Stimulated activated naive CD8-positive, alpha-beta T cell treated with anti-CD3 and anti-CD28 coated beads, Interleukin-15, amount 100 ng/mL, for 72 hours (primary cell): ENCODE measurements at regions not wholly inside any gene's neighbourhood (a gene's known extent, or its start where the extent isn't known, plus 50 kb on each side); places are given as distances from the start of the nearest gene placed in this dataset.

Experiments used
- ATAC-seq: fragments of 150-1000 bp; cut with Tn5 transposase; 2 replicates; pipeline ENCODE4 v1.10.0; 2021; ENCODE audit warnings: mild to moderate bottlenecking, moderate library complexity
- DNase-seq, 2 donors: peaks; one replicate each; pipeline ENCODE4 v3.0.0; 2021 to 2022
- H3K27ac Mint-ChIP-seq, 2 donors: one replicate each; pipeline ENCODE4 v1.8.0; 2022; ENCODE audit warnings: mild to moderate bottlenecking in 2 of 2, mixed read lengths in 2 of 2, moderate library complexity in 2 of 2
- H3K27me3 Mint-ChIP-seq: one replicate; pipeline ENCODE4 v1.8.0; 2022; ENCODE audit warnings: mixed read lengths
- H3K4me1 Mint-ChIP-seq: one replicate; pipeline ENCODE4 v1.8.0; 2022; ENCODE audit warnings: mild to moderate bottlenecking, mixed read lengths
- H3K4me3 Mint-ChIP-seq, 2 donors: one replicate each; pipeline ENCODE4 v1.8.0; 2022; ENCODE audit warnings: mild to moderate bottlenecking in 2 of 2, mixed read lengths in 2 of 2, moderate library complexity in 1 of 2
- H3K9me3 Mint-ChIP-seq, 2 donors: one replicate each; pipeline ENCODE4 v1.8.0; 2022; ENCODE audit warnings: mixed read lengths in 2 of 2

DNA sequence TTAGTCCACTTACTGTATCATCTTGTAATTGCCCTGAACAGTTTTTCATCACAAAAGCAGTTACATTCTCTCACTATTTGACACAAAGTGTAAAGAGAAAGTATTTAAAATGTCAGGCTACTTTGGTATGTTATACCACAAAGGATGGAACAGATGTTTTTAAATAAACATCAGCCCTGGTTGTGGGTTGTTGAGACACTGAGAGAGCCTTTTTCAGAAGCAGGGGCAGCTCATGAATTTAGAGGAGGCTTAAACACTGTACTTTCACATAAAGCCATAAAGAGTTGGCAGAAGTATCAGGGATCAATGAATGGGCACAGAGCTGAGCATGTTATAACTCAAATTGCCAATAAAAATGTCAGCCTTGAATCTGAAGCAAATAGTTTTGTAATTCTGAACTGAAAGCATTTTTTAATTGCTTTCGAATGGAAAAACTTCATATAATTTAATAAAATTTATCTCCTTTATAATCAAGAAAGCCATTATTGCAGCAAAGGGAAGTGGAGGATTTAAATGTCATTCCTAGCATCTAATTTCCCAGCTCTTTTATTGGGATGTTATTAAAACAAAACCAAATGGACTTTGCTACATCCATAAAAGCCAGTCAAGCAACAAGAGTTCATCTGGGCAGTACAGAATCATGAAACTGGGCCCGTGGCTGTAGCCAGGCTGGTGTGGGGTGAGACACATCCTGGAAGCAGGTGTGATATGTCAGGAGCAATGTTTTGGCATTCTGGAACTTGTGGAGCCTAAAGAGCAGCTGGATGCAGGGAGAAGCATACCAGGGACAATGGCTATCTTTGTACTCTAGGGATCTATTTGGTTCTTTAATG, 95.1 kb upstream of the NT5C1B start:
- Mint-ChIP-seq H3K27me3 (no peaks in the 10 kb centered on the region), H3K4me1 (no peaks in the 10 kb centered on the region), H3K4me3 (no peak overlapping the region), H3K9me3 (peaks cover 0 to 5% of the 10 kb centered on the region in 2 donors), H3K27ac (no peak overlapping the region)
- no peak for ATAC-seq
- no peak for DNase-seq

DNA sequence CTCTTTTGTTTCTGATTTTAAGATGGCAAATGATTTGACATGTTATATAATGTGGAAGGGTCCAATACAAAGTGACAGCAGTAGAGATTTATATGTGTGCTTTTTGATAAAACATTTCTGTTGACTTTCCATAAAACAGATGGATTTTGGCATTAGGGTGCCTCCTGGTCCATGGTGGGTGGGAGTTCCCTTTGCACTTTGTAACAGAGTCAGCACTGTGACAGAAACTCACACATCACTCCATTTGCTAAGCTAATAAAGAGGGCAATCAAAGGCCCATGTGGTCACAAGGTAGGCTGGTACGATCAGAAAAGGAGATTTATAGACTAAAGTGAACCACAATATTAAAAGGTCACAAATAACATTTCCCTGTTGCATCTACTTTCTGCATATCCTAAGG, 93.3 kb upstream of the NT5C1B start:
- Mint-ChIP-seq H3K4me1 (no peaks in the 10 kb centered on the region), H3K27ac (no peak overlapping the region), H3K27me3 (no peaks in the 10 kb centered on the region), H3K9me3 (peaks cover 0 to 5% of the 10 kb centered on the region in 2 donors), H3K4me3 (no peak overlapping the region)
- DNase-seq (no peak), ATAC-seq (no peak)

DNA sequence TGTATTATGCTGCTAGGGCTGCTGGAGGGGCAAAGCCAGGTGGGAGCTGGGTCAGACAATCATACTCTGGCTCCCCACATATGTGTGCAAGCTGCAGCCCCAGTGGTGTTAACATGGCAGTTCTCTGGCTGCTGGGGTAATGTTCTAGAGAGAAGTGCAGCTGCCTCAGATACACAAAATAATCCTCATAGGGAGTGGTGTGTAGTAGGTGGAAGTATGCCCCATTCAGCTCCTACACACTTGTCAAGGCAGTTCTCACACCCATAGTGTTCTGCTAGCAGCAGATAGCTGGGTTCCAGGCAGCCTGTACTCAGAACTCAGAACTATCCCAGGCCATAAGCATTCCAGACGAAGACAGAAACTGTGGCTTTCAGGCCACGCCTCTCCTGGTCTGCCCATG, 87.9 kb upstream of the NT5C1B start:
- no peak overlapping the region for H3K4me3 Mint-ChIP-seq
- H3K27ac Mint-ChIP-seq = no peak overlapping the region
- H3K27me3 Mint-ChIP-seq = no peaks in the 10 kb centered on the region
- no peaks in the 10 kb centered on the region for H3K4me1 Mint-ChIP-seq
- DNase-seq = no peak
- no peak for ATAC-seq
- H3K9me3 Mint-ChIP-seq = peaks cover 15 to 26% of the 10 kb centered on the region in 2 donors

DNA sequence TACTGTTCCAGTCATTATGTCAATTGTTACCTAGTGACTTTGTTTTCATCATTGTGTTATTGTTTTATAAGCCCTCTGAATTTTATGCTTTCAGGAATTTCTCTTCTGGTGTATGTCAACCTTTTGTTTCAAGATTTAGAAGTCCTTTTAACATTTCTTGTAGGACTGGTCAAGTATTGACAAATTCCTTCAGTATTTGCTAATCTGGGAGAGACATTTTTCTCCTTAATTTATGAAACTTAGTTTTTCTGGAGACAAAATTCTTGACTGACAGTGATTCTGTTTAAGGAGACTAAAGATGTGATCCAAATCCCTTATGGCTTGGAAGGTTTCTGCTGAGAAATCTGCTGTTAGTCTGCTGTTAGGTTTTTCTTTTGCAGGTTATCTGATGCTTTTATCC, 84.9 kb upstream of the NT5C1B start:
- Mint-ChIP-seq H3K27me3 (no peaks in the 10 kb centered on the region), H3K4me1 (no peaks in the 10 kb centered on the region), H3K4me3 (no peak overlapping the region), H3K27ac (no peak overlapping the region), H3K9me3 (peaks cover 20 to 30% of the 10 kb centered on the region in 2 donors)
- DNase-seq (no peak), ATAC-seq (no peak)

DNA sequence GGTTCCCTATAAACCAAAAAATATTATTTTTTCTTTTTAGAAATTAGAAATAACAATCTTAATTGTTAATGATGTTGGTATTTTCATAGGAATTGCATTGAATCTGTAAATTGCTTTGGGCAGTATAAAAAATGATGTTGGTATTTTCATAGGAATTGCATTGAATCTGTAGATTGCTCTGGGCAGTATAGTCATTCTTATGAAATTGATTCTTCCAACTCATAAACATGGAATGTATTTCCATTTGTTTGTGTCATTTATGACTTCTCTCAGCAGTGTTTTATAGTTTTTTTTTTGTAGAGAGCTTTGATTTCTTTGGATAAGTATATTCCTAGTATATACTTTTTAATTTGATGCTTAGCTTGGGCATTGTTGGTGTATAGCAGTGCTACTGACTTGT, 82.0 kb upstream of the NT5C1B start:
- Mint-ChIP-seq H3K4me1 (no peaks in the 10 kb centered on the region), H3K27ac (no peak overlapping the region), H3K27me3 (no peaks in the 10 kb centered on the region), H3K4me3 (no peak overlapping the region), H3K9me3 (peaks cover 26 to 48% of the 10 kb centered on the region in 2 donors)
- ATAC-seq (no peak), DNase-seq (no peak)

DNA sequence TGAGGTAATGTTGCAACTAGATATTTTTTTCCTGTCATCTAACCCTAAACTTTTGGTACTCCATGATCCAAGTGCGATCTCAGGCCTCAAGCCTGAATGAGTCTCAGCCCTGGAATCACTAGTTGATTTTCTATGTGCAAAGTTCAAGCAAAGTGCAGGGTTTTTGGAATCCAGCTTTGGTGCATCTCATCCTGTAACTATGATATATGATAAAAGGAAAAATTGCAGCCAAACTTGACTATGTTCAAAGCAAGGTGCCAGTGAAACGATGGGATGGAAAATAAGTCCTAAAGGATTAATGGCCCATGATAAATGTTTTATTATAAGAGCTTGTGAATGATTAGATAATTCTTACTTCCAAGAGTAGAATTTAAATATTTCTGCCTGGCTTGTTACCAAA, 78.9 kb upstream of the NT5C1B start:
- Mint-ChIP-seq H3K27me3 (no peaks in the 10 kb centered on the region), H3K4me1 (no peaks in the 10 kb centered on the region), H3K27ac (no peak overlapping the region), H3K9me3 (peaks cover 16 to 34% of the 10 kb centered on the region in 2 donors), H3K4me3 (no peak overlapping the region)
- no peak for DNase-seq
- ATAC-seq = no peak

DNA sequence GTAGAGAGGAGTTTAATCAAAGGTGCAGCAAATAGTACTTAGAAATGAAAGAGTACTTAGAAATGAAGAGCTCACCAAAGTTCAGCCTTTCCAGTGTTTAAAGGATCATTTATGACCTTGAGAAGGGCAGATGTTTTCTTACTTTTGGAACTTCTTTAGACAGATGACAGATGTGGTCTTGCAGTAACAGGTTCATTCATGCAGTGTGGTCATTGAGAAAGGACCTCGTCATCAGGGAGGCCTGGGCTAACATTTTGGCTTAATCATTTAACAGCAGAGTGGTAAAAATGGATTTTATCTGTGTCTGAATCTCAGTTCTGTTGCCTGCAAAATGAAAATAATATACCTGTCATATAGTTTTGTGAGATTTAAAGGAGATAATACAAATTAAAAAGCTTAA, 75.1 kb upstream of the NT5C1B start:
- Mint-ChIP-seq H3K4me1 (no peaks in the 10 kb centered on the region), H3K27ac (no peak overlapping the region), H3K27me3 (no peaks in the 10 kb centered on the region), H3K4me3 (no peak overlapping the region), H3K9me3 (peaks cover 8 to 20% of the 10 kb centered on the region in 2 donors)
- no peak for DNase-seq
- no peak for ATAC-seq

DNA sequence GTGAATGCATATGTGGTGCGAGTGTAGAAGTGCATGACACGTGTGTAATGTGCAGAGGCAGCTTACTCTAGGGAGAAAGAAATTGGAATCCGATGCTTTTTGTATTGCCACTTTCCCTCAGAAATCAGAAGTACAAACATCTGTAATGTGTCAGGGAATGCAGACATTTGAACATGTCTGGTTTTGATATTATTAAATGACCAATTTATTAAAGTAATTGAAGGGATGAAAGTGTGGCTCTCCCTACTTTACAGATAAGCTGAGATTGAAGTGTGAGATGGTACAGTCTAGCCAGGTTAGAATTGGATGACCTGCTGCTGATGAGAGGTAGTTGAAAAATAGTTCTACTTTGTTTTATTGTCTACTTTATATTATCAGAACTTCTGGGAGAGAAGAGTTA, 74.5 kb upstream of the NT5C1B start:
- Mint-ChIP-seq H3K9me3 (peaks cover 8 to 20% of the 10 kb centered on the region in 2 donors), H3K4me3 (no peak overlapping the region), H3K27me3 (no peaks in the 10 kb centered on the region), H3K4me1 (no peaks in the 10 kb centered on the region), H3K27ac (peak overlapping the region in 1 of 2 donors; percentile 6)
- no peak for DNase-seq
- ATAC-seq = no peak

DNA sequence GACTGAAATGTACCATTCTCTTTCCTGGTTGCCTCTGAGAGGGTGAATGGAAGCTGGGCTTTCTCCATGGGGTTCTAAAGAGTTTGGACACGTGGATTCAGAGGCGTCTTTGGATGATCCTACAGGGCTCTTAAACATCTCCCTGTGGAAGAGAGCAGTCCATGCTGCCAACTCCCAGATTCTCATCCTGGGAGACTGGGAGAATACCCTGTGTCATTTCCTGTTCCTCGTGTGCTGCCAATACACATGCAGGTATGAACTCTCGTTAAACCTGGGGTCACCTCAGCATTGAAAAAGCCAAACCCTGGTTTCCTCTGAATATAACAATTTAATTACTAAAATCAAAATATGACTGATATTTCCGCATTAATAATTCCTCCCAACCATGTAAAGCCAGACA, 73.3 kb upstream of the NT5C1B start:
- peaks cover 8 to 15% of the 10 kb centered on the region in 2 donors for H3K9me3 Mint-ChIP-seq
- H3K27me3 Mint-ChIP-seq = no peaks in the 10 kb centered on the region
- H3K27ac Mint-ChIP-seq = no peak overlapping the region
- no peak for ATAC-seq
- H3K4me3 Mint-ChIP-seq = no peak overlapping the region
- no peaks in the 10 kb centered on the region for H3K4me1 Mint-ChIP-seq
- no peak for DNase-seq

DNA sequence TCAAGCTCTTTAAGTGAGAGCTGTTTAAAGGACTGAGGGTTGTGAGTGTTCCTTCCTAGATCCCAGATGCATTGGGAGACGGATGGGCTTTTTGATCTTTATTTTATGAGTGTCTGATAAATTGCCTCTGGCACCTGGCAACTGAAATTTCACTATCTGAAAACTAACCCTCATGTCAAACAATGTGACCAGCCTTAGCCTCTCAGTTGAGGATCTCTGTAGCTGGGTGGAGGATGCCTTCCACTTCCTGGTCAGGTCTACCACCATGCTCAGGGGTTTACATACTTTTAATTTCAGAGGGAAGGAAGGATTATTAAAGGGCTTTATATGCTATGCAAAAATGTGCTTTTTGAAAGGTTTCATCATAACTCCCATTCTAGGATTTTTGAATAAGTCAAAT, 70.5 kb upstream of the NT5C1B start:
- H3K4me1 Mint-ChIP-seq = no peaks in the 10 kb centered on the region
- H3K9me3 Mint-ChIP-seq = no peaks in the 10 kb centered on the region
- H3K27me3 Mint-ChIP-seq = no peaks in the 10 kb centered on the region
- no peak for ATAC-seq
- no peak overlapping the region for H3K27ac Mint-ChIP-seq
- DNase-seq = no peak
- no peak overlapping the region for H3K4me3 Mint-ChIP-seq

DNA sequence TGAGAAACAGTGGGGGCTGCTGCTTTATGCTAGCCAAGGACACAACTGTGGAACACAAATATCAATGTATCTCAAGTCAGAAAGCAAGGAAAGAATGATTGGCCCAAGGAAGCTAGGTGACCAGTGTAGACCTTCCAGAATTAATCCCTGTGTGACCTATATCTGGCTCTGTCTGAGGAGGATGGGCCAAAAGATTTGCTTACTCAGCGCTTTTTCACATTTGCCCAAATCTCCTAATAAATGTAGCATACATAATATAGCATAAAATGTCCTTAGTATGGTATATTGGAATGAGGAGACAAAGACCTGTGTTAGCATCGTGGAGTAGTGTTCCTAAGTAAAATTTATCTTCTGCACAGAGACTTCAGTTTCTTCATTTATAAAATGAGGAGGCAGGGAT, 66.7 kb upstream of the NT5C1B start:
- Mint-ChIP-seq H3K4me3 (no peak overlapping the region), H3K9me3 (no peaks in the 10 kb centered on the region), H3K27me3 (no peaks in the 10 kb centered on the region), H3K27ac (no peak overlapping the region), H3K4me1 (no peaks in the 10 kb centered on the region)
- DNase-seq (no peak), ATAC-seq (no peak)

DNA sequence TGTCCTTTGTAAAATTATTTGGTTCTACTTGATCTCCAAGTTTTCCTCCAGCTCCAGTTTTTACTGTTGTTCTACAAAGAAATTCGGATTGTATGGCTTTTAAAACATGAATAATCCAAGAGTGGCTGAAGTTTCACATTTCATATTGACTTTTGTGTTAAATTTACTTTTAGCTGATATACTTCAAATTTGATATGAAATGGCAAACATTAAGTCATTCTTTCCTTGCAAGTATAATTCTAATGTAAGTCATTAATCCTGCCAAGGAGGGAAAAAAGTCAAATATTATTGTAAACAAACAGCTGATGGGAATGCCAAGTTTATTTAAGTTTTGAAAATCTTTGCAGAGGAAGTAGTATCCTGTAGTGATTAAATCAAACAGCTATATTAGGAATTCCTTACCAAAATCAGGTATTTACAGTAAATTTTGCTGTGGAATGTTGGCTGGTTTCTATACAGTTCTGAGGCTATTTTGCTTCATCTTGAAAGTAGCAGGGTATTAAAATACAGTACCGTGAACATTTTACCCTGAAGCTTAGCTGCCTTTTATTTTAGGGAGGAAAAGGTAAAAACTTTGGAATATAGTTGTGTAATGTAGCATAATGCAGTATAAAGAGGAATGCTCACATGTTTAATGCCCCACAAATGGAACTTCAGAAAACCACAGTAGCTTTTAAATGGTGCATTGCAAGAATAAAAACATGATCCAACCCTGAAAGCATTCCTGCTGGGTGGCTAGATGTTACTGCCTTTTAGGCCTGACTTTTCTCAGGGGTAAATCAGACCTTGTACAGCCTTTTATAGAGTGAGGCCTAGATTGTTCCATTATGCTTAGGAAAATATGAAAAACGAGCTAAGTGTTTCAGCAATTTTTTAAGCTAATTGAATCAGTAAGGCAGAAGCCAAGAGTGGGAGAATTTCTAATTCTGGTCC, 62.7 kb upstream of the NT5C1B start:
- H3K27ac Mint-ChIP-seq = no peak overlapping the region

DNA sequence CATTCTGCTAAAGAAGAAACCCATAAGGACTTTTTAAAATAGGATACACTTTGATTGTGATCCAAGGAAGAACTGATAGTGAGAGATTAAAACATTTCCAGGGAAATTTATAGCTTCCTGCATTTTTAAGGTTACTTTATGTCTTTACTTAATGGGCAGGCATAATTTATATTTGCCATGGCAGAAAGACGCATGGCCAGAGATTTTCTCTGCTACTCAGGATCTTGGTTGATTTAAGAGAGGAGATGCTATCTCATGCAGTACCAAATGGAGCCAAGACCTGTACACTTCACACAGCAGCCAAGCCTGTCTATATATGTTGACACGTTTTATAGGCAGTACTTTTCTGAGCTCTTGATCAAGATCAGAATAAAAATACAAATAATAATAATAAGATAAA, 60.9 kb upstream of the NT5C1B start:
- H3K27ac Mint-ChIP-seq = no peak overlapping the region
- H3K4me3 Mint-ChIP-seq = no peak overlapping the region
- ATAC-seq = no peak
- no peaks in the 10 kb centered on the region for H3K27me3 Mint-ChIP-seq
- no peak for DNase-seq
- peaks cover 3 to 5% of the 10 kb centered on the region in 2 donors for H3K9me3 Mint-ChIP-seq
- no peaks in the 10 kb centered on the region for H3K4me1 Mint-ChIP-seq

More for the DNA sequence above, 62.7 kb upstream of the NT5C1B start:
- DNase-seq (no peak), ATAC-seq (no peak)
- Mint-ChIP-seq H3K9me3 (no peaks in the 10 kb centered on the region), H3K4me3 (no peak overlapping the region), H3K4me1 (no peaks in the 10 kb centered on the region), H3K27me3 (no peaks in the 10 kb centered on the region)

DNA sequence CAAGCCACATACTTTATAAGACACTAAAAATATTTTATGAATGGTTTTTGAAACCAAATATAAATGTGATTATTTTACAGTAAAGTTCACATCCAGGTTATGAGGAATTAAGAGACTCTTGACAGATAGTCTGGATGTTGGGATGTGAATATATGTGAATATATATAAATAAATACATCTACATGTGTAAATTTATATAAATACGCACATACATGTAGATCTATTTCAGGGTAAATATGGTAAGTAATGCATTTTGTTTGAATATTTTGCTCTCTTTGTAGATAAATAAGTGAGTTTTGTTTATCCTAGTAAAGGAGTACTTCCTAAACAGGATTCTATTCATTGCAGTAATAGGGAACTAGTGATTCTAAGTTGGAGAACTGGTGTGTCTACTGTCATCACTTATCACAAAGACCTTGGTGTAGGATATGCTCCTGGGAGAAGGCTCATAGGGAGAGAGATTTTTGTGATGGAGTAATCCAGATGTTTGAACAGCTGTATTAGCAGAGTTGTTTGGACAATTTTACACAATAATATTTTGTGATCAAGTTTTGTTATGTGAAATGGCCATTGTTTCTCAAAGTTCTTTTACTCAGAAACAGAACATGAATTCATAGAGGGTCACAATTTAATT, 60.2 kb upstream of the NT5C1B start:
- Mint-ChIP-seq H3K27me3 (no peaks in the 10 kb centered on the region), H3K9me3 (peaks cover 3 to 5% of the 10 kb centered on the region in 2 donors), H3K4me1 (no peaks in the 10 kb centered on the region), H3K27ac (no peak overlapping the region), H3K4me3 (no peak overlapping the region)
- ATAC-seq (no peak), DNase-seq (no peak)

DNA sequence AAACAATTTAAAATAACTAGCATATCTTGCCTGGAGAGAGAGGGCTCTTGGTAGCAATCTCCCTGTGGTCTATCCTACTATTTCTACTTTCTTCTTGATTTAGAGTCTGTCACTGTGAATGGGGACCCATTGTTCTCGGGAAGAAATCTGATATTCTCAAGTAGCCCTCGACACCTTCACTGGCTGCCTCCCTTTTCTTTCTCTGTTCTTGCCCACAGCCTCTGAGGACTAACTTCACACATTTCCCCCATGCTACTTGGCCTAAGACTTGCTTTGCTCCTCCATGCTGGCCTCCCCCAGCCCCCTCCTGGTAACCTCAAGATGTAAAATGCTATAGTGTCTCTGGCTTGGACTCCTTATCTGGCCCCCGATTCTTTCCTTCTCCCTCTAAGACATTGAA, 58.8 kb upstream of the NT5C1B start:
- Mint-ChIP-seq H3K9me3 (peaks cover 3 to 5% of the 10 kb centered on the region in 2 donors), H3K4me3 (no peak overlapping the region), H3K27me3 (no peaks in the 10 kb centered on the region), H3K4me1 (no peaks in the 10 kb centered on the region), H3K27ac (no peak overlapping the region)
- DNase-seq (no peak), ATAC-seq (no peak)

DNA sequence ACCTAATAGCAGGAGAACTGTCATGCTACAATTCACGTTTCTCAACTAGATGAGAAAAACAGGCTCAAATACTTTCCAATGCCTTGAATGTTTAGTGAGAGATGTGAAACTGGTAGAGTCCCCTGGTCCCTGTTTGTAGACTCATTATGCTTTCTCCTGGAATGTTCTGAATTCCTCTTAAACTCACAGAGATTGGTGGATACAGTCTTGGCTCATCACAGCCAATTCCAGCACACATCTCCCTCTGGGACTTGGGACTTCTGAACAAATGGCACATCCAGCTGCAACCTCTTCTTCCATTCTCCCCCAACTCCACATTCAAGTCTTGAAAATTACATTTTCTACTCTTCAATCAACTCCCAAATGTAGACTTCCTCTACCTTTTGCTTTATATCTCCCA, 58.4 kb upstream of the NT5C1B start:
- Mint-ChIP-seq H3K27ac (no peak overlapping the region), H3K27me3 (no peaks in the 10 kb centered on the region), H3K9me3 (peaks cover 3 to 5% of the 10 kb centered on the region in 2 donors), H3K4me1 (no peaks in the 10 kb centered on the region), H3K4me3 (no peak overlapping the region)
- no peak for DNase-seq
- no peak for ATAC-seq
